Lung (tissue), 11 donors: ENCODE measurements at regions not wholly inside any gene's neighbourhood (a gene's known extent, or its start where the extent isn't known, plus 50 kb on each side); places are given as distances from the start of the nearest gene placed in this dataset.

Experiments
- ATAC-seq: fragments of 200-7000 bp; cut with Tn5 transposase; one replicate; pipeline ENCODE4 v1.9.1; 2020; ENCODE audit warnings: moderate number of reproducible peaks; ENCODE audit not compliant: insufficient read depth, low FRiP score
- DNase-seq, 3 donors: peaks; one replicate each; pipeline ENCODE4 v3.0.0-alpha.2; 2013 to 2017
- H3K27ac ChIP-seq, 2 donors: one replicate each; pipeline ENCODE4 v1.5.1; 2013; ENCODE audit warnings: mild to moderate bottlenecking in 2 of 2, moderate library complexity in 2 of 2, control low read depth in 1 of 2, inconsistent platforms in 1 of 2, low read depth in 1 of 2, low read length in 1 of 2
- H3K27me3 ChIP-seq, 3 donors: one replicate each; pipeline ENCODE4 v1.5.1; 2013; ENCODE audit warnings: low read length in 2 of 3; ENCODE audit not compliant: control insufficient read depth in 3 of 3, insufficient read depth in 3 of 3
- H3K36me3 ChIP-seq, 4 donors: one replicate each; pipeline ENCODE4 v1.5.1; 2013; ENCODE audit warnings: low read length in 4 of 4, mild to moderate bottlenecking in 1 of 4, moderate library complexity in 1 of 4; ENCODE audit not compliant: control insufficient read depth in 4 of 4, insufficient read depth in 4 of 4
- H3K4me1 ChIP-seq, 5 donors: one replicate each; pipeline ENCODE4 v1.5.1; 2013; ENCODE audit warnings: low read length in 5 of 5, mild to moderate bottlenecking in 2 of 5, moderate library complexity in 1 of 5; ENCODE audit not compliant: control insufficient read depth in 5 of 5, insufficient read depth in 5 of 5
- H3K4me3 ChIP-seq: one replicate; pipeline ENCODE4 v1.5.1; 2013; ENCODE audit warnings: mild to moderate bottlenecking, control low read depth, moderate library complexity
- H3K9ac ChIP-seq, 2 donors: one replicate each; pipeline ENCODE4 v1.5.1; 2013; ENCODE audit warnings: low read length in 2 of 2, control low read depth in 1 of 2; ENCODE audit not compliant: insufficient read depth in 1 of 2
- H3K9me3 ChIP-seq, 4 donors: one replicate each; pipeline ENCODE4 v1.5.1; 2013; ENCODE audit warnings: low read length in 3 of 4, mild to moderate bottlenecking in 1 of 4, moderate library complexity in 1 of 4; ENCODE audit not compliant: control insufficient read depth in 4 of 4, insufficient read depth in 3 of 4
- CTCF ChIP-seq: IDR thresholded peaks from 2 replicates; pipeline ENCODE4 v1.5.1; 2012; ENCODE audit warnings: mild to moderate bottlenecking; ENCODE audit errors: control extremely low read depth, extremely low read depth
- WGBS, 2 donors: extraction: QIAGEN DNeasy Blood & Tissue Kit; methylation state at CpG; one replicate each; pipeline ENCODE4 v1.1.7; 2013; 5-methylcytosine and 5-hydroxymethylcytosine counted together
- donor health status: control.
- donor health status: control.
- donor health status: Bipolar disorder and iron deficiency.
- donor health status: healthy.
- donor health status: DM: yes; HTN: yes; CAD: no.

- Histone ChIP-seq H3K27ac (no peak overlapping the region), H3K4me1 (peaks cover 2 to 12% (median 3%) of the 10 kb centered on the region in 5 donors), H3K27me3 (no peaks in the 10 kb centered on the region), H3K9ac (peak overlapping the region in 1 of 2 donors; percentile 23), H3K9me3 (no peaks in the 10 kb centered on the region), H3K4me3 (no peak overlapping the region), H3K36me3 (no peaks in the 10 kb centered on the region)
- peak; percentile 51 for ATAC-seq
- WGBS, 2 donors: 53 to 66% methylated on average over 17 of the region's 17 CpGs
- no peak for TF ChIP-seq CTCF
- peak; percentile 83 to 96 (median 95) for DNase-seq
Observed at GRCh38 chr10:3906511-3907111, 121.6 kb upstream of the KLF6 start.

GRCh38 chr10:3904419-3904960 is 119.5 kb upstream of the KLF6 start:
- DNase-seq (no peak), ATAC-seq (no peak)
- H3K9ac ChIP-seq: no peak overlapping the region
- H3K36me3 ChIP-seq: no peaks in the 10 kb centered on the region
- H3K4me3 ChIP-seq: no peak overlapping the region
- no peaks in the 10 kb centered on the region for H3K9me3 ChIP-seq
- H3K27ac ChIP-seq: no peak overlapping the region
- H3K27me3 ChIP-seq: no peaks in the 10 kb centered on the region
- TF ChIP-seq CTCF: no peak
- peaks cover 2 to 12% (median 3%) of the 10 kb centered on the region in 5 donors for H3K4me1 ChIP-seq
- 56 to 69% methylated on average over 5 of the region's 5 CpGs for WGBS, 2 donors

DNA sequence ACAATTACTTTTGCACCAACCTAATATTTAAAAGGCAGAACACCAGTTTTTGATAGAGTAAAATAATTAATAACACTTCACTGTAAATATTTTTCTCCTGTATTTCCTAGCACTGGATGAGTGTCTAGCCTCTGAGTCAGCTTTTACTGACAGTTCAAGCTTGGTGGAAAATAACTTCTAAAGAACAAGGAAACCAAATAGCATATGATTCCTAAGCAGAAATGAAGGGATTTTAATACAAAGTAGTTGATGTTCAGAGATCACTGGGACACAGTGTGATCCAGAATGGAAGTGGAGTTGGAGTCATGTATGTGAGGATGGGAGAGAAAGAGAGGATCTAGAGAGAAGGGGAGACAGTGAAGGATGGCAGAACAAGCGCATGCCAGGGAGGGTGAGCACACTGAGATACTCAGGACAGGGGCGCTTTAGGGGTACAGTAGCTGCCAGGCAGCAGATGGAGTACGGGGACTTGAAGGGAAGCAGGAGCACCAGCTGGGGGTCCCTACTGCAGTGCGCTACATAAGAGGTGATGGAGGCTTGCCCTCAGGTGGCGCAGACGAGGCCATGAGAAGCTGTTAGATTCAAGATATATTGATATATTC is 117.9 kb upstream of the KLF6 start:
- H3K9ac ChIP-seq: peak overlapping the region in 1 of 2 donors; percentile 30
- WGBS, 2 donors: 96 to 100% methylated on average over 6 of the region's 6 CpGs
- H3K27me3 ChIP-seq: no peaks in the 10 kb centered on the region
- DNase-seq (no peak), ATAC-seq (no peak)
- H3K4me1 ChIP-seq: peaks cover 2 to 12% (median 3%) of the 10 kb centered on the region in 5 donors
- no peaks in the 10 kb centered on the region for H3K9me3 ChIP-seq
- H3K36me3 ChIP-seq: no peaks in the 10 kb centered on the region
- no peak for TF ChIP-seq CTCF
- H3K4me3 ChIP-seq: no peak overlapping the region
- H3K27ac ChIP-seq: peak overlapping the region in 1 of 2 donors; percentile 3
